CD4-positive, CD25-positive, alpha-beta regulatory T cell (primary cell): ENCODE measurements at regions not wholly inside any gene's neighbourhood (a gene's known extent, or its start where the extent isn't known, plus 50 kb on each side); places are given as distances from the start of the nearest gene placed in this dataset.

Experiments
- ATAC-seq, 2 donors: fragments of 150-1000 bp; cut with Tn5 transposase; one replicate each; pipeline ENCODE4 v1.10.0; 2021; ENCODE audit warnings: low read depth in 2 of 2, moderate number of reproducible peaks in 2 of 2, moderate library complexity in 1 of 2
- DNase-seq, 3 donors: peaks; one replicate each; pipeline versions ENCODE4 v3.0.0 to v3.0.0-alpha.2; 2012 to 2022; ENCODE audit warnings: mixed read lengths in 1 of 3
- H3K27ac ChIP-seq: one replicate; pipeline ENCODE4 v1.7.0; 2013; ENCODE audit warnings: mild to moderate bottlenecking, low read length; ENCODE audit not compliant: insufficient read depth, poor library complexity, severe bottlenecking
- H3K27me3 ChIP-seq: one replicate; pipeline ENCODE4 v1.7.0; 2013; ENCODE audit warnings: low read length; ENCODE audit not compliant: control insufficient read depth, insufficient read depth
- H3K36me3 ChIP-seq: one replicate; pipeline ENCODE4 v1.7.0; 2013; ENCODE audit warnings: mild to moderate bottlenecking, low read length, moderate library complexity; ENCODE audit not compliant: control insufficient read depth, insufficient read depth
- H3K4me1 ChIP-seq: 2 replicates; pipeline ENCODE4 v1.7.0; 2013; ENCODE audit warnings: mild to moderate bottlenecking, low read length; ENCODE audit not compliant: insufficient read depth, control insufficient read depth, poor library complexity, severe bottlenecking
- H3K4me3 ChIP-seq: one replicate; pipeline ENCODE4 v1.7.0; 2013; ENCODE audit warnings: low read depth, mild to moderate bottlenecking, low read length, moderate library complexity
- H3K9me3 ChIP-seq, 2 experiments: 1 replicate in 1 of 2; 2 replicates in 1 of 2; pipeline ENCODE4 v1.7.0; 2013; ENCODE audit warnings: low read length in 2 of 2, mild to moderate bottlenecking in 1 of 2, moderate library complexity in 1 of 2; ENCODE audit not compliant: control insufficient read depth in 2 of 2
- H3K27ac Mint-ChIP-seq, 3 donors: one replicate each; pipeline ENCODE4 v1.8.0; 2020 to 2022; ENCODE audit warnings: mild to moderate bottlenecking in 3 of 3, mixed read lengths in 3 of 3, moderate library complexity in 2 of 3
- H3K27me3 Mint-ChIP-seq: one replicate; pipeline ENCODE4 v1.8.0; 2022; ENCODE audit warnings: mild to moderate bottlenecking, mixed read lengths
- H3K36me3 Mint-ChIP-seq: one replicate; pipeline ENCODE4 v1.8.0; 2020; ENCODE audit warnings: mixed read lengths
- H3K4me1 Mint-ChIP-seq, 4 donors: one replicate each; pipeline ENCODE4 v1.8.0; 2020 to 2022; ENCODE audit warnings: mixed read lengths in 4 of 4, mild to moderate bottlenecking in 1 of 4
- H3K4me3 Mint-ChIP-seq, 4 donors: one replicate each; pipeline ENCODE4 v1.8.0; 2020 to 2022; ENCODE audit warnings: mild to moderate bottlenecking in 4 of 4, mixed read lengths in 4 of 4, moderate library complexity in 3 of 4
- H3K9me3 Mint-ChIP-seq, 7 donors: one replicate each; pipeline ENCODE4 v1.8.0; 2020 to 2022; ENCODE audit warnings: mixed read lengths in 7 of 7, mild to moderate bottlenecking in 3 of 7, moderate library complexity in 2 of 7

DNA sequence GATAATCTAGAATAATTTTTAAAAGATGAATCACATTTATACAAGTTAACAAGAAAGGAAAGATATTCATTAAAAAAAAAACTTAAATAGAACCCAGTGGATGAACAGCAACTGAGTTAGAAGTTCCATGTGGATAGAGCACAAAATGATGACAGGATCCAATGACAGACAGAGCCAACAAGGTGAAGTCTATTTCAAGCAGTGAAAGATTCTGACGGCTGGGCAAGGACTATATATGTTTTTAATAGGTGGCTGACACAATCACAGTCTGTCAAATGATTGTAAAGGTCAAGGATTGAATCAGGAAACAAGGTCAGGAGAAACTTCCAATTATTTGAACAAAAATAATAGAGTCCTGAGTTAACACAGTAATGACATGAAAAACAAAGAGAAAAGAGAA lies 1460.0 kb upstream of the CDH8 start:
- DNase-seq (no peak), ATAC-seq (no peak)
- Histone ChIP-seq H3K9me3 (no peaks in the 10 kb centered on the region), H3K27me3 (no peaks in the 10 kb centered on the region), H3K4me1 (no peaks in the 10 kb centered on the region), H3K27ac (no peak overlapping the region), H3K36me3 (no peaks in the 10 kb centered on the region), H3K4me3 (no peak overlapping the region)
- Mint-ChIP-seq H3K36me3 (no peaks in the 10 kb centered on the region), H3K9me3 (peaks cover under 1 to 21% (median 4%) of the 10 kb centered on the region in 7 donors), H3K27ac (no peak overlapping the region), H3K4me3 (no peak overlapping the region), H3K27me3 (no peaks in the 10 kb centered on the region), H3K4me1 (no peaks in the 10 kb centered on the region)

GRCh38 chr16:63488955-63489354 lies 1452.7 kb upstream of the CDH8 start:
- DNase-seq (no peak), ATAC-seq (no peak)
- Histone ChIP-seq H3K27me3 (no peaks in the 10 kb centered on the region), H3K36me3 (no peaks in the 10 kb centered on the region), H3K4me1 (no peaks in the 10 kb centered on the region), H3K9me3 (peaks cover 3 to 6% of the 10 kb centered on the region in 2 experiments), H3K4me3 (no peak overlapping the region), H3K27ac (no peak overlapping the region)
- H3K36me3 Mint-ChIP-seq: no peaks in the 10 kb centered on the region
- H3K4me1 Mint-ChIP-seq: no peaks in the 10 kb centered on the region
- H3K27me3 Mint-ChIP-seq: no peaks in the 10 kb centered on the region
- H3K27ac Mint-ChIP-seq: no peak overlapping the region
- peaks cover 0 to 28% (median 5%) of the 10 kb centered on the region in 7 donors for H3K9me3 Mint-ChIP-seq
- H3K4me3 Mint-ChIP-seq: no peak overlapping the region

- Histone ChIP-seq H3K36me3 (no peaks in the 10 kb centered on the region), H3K4me1 (no peaks in the 10 kb centered on the region), H3K27ac (no peak overlapping the region), H3K4me3 (no peak overlapping the region), H3K27me3 (no peaks in the 10 kb centered on the region), H3K9me3 (peaks cover 0 to 2% of the 10 kb centered on the region in 2 experiments)
- ATAC-seq: no peak
- H3K4me3 Mint-ChIP-seq: no peak overlapping the region
- no peaks in the 10 kb centered on the region for H3K36me3 Mint-ChIP-seq
- H3K27ac Mint-ChIP-seq: no peak overlapping the region
- H3K27me3 Mint-ChIP-seq: no peaks in the 10 kb centered on the region
- no peak for DNase-seq
- H3K9me3 Mint-ChIP-seq: peaks cover 0 to 15% (median 8%) of the 10 kb centered on the region in 7 donors
- no peaks in the 10 kb centered on the region for H3K4me1 Mint-ChIP-seq
Measured at GRCh38 chr16:63481060-63481459, 1444.8 kb upstream of the CDH8 start.

DNA sequence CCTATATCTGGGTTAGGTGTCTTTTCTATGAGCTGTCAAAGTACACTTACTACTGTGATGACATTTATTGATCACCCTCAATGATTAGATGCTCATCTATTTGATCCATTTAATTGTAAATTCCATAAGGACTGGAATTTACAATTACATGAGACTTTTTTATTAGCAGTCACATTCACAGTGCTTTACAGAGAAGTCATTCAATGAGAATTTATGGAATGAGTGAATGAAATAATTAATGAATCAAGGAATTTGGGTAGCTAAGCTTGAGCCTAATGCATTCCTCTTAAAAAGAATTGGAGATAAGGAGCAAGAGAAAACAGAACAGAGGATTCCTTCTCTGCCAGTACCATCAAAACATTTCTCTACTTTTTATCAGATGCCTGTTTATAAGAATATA lies 1437.5 kb upstream of the CDH8 start:
- Mint-ChIP-seq H3K4me3 (no peak overlapping the region), H3K27me3 (no peaks in the 10 kb centered on the region), H3K4me1 (no peaks in the 10 kb centered on the region), H3K36me3 (no peaks in the 10 kb centered on the region), H3K9me3 (peaks cover 1 to 35% (median 11%) of the 10 kb centered on the region in 7 donors), H3K27ac (no peak overlapping the region)
- Histone ChIP-seq H3K9me3 (peaks cover 0 to 3% of the 10 kb centered on the region in 2 experiments), H3K27me3 (no peaks in the 10 kb centered on the region), H3K4me3 (no peak overlapping the region), H3K36me3 (no peaks in the 10 kb centered on the region), H3K4me1 (no peaks in the 10 kb centered on the region), H3K27ac (no peak overlapping the region)
- DNase-seq (no peak), ATAC-seq (no peak)

DNA sequence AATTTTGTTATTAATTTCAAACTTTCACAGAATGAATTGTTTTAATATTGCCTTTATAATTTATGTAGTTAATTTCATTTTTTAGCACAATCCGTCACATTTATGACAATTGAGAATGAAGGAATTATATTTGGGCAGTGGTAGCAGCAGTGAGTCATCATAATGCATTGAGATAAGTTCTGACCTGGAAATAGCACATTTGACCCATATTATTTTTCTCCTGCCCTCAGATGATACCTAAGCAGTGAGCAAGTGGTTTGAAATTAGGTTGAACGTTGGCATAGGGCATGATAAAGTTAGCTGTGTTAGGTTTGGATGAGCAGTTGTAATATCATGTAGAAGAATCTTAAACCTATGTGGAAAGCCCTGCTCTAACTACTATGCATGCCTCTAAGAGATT lies 1431.3 kb upstream of the CDH8 start:
- Histone ChIP-seq H3K27me3 (no peaks in the 10 kb centered on the region), H3K9me3 (peaks cover 0 to 6% of the 10 kb centered on the region in 2 experiments), H3K4me3 (no peak overlapping the region), H3K4me1 (no peaks in the 10 kb centered on the region), H3K27ac (no peak overlapping the region), H3K36me3 (no peaks in the 10 kb centered on the region)
- no peaks in the 10 kb centered on the region for H3K27me3 Mint-ChIP-seq
- H3K4me3 Mint-ChIP-seq: no peak overlapping the region
- peaks cover 1 to 48% (median 15%) of the 10 kb centered on the region in 7 donors for H3K9me3 Mint-ChIP-seq
- DNase-seq: no peak
- H3K27ac Mint-ChIP-seq: no peak overlapping the region
- no peaks in the 10 kb centered on the region for H3K36me3 Mint-ChIP-seq
- H3K4me1 Mint-ChIP-seq: no peaks in the 10 kb centered on the region
- ATAC-seq: no peak

DNA sequence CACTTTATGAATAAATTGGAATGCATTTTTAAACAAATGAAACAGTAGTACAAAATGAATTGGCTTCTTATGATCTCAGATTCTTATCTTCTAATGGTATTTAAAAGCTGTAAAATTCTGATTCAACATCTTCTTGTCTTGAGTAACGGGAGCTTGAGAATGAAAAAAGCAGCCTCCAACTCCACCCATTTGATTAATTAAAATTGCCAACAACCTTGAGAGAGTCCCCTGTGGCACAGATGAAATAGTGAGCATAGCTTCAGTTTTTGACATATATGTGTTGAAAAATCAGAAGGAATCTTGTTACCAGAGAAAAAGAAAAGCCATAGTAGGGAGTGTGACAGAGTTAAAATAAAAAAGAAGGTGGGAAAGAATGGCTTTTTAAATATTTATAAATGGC lies 1426.1 kb upstream of the CDH8 start:
- ATAC-seq: no peak
- H3K4me3 ChIP-seq: no peak overlapping the region
- no peak overlapping the region for H3K27ac ChIP-seq
- Mint-ChIP-seq H3K27me3 (no peaks in the 10 kb centered on the region), H3K27ac (no peak overlapping the region), H3K4me1 (no peaks in the 10 kb centered on the region), H3K4me3 (no peak overlapping the region), H3K9me3 (peaks cover 2 to 58% (median 19%) of the 10 kb centered on the region in 7 donors), H3K36me3 (no peaks in the 10 kb centered on the region)
- no peak for DNase-seq
- no peaks in the 10 kb centered on the region for H3K36me3 ChIP-seq
- H3K4me1 ChIP-seq: no peaks in the 10 kb centered on the region
- H3K9me3 ChIP-seq: peaks cover 0 to 8% of the 10 kb centered on the region in 2 experiments
- no peaks in the 10 kb centered on the region for H3K27me3 ChIP-seq

GRCh38 chr16:63461248-63461841 lies 1425.1 kb upstream of the CDH8 start:
- peaks cover 2 to 58% (median 19%) of the 10 kb centered on the region in 7 donors for H3K9me3 Mint-ChIP-seq
- ATAC-seq: no peak

GRCh38 chr16:63458846-63459245 lies 1422.6 kb upstream of the CDH8 start:
- Histone ChIP-seq H3K4me3 (no peak overlapping the region), H3K27ac (no peak overlapping the region), H3K27me3 (no peaks in the 10 kb centered on the region), H3K4me1 (no peaks in the 10 kb centered on the region), H3K9me3 (peaks cover 0 to 2% of the 10 kb centered on the region in 2 experiments), H3K36me3 (no peaks in the 10 kb centered on the region)
- DNase-seq: no peak
- H3K4me3 Mint-ChIP-seq: no peak overlapping the region
- H3K36me3 Mint-ChIP-seq: no peaks in the 10 kb centered on the region
- H3K4me1 Mint-ChIP-seq: no peaks in the 10 kb centered on the region
- no peaks in the 10 kb centered on the region for H3K27me3 Mint-ChIP-seq
- H3K27ac Mint-ChIP-seq: no peak overlapping the region
- H3K9me3 Mint-ChIP-seq: peaks cover 2 to 45% (median 10%) of the 10 kb centered on the region in 7 donors
- no peak for ATAC-seq

More at GRCh38 chr16:63461248-63461841, 1425.1 kb upstream of the CDH8 start:
- no peaks in the 10 kb centered on the region for H3K4me1 ChIP-seq
- H3K4me1 Mint-ChIP-seq: no peaks in the 10 kb centered on the region
- no peaks in the 10 kb centered on the region for H3K36me3 Mint-ChIP-seq
- peaks cover 0 to 8% of the 10 kb centered on the region in 2 experiments for H3K9me3 ChIP-seq
- no peak overlapping the region for H3K4me3 Mint-ChIP-seq
- no peak overlapping the region for H3K27ac Mint-ChIP-seq
- H3K36me3 ChIP-seq: no peaks in the 10 kb centered on the region
- no peaks in the 10 kb centered on the region for H3K27me3 ChIP-seq
- no peak overlapping the region for H3K4me3 ChIP-seq
- no peak overlapping the region for H3K27ac ChIP-seq
- no peaks in the 10 kb centered on the region for H3K27me3 Mint-ChIP-seq
- no peak for DNase-seq
